HG02759 (cell line): ENCODE measurements at regions not wholly inside any gene's neighbourhood (a gene's known extent, or its start where the extent isn't known, plus 50 kb on each side); places are given as distances from the start of the nearest gene placed in this dataset.
"Not testable (repeated sequence)": the region's sequence is repeated elsewhere in the genome, so short reads cannot be mapped to it uniquely, and the experiment has no call there.

ENCODE experiments used
- ATAC-seq: cut with Tn5 transposase; IDR thresholded peaks from one replicate; pipeline ENCODE4 v1.9.1; 2021; ENCODE audit warnings: mild to moderate bottlenecking, moderate library complexity; ENCODE audit not compliant: unreplicated experiment

- ATAC-seq = no peak
These were observed 123.6 kb upstream of the ZNF608 start for GRCh38 chr5:124870070-124870469.

GRCh38 chr5:124871303-124871702 is 124.9 kb upstream of the ZNF608 start:
- no peak for ATAC-seq

DNA sequence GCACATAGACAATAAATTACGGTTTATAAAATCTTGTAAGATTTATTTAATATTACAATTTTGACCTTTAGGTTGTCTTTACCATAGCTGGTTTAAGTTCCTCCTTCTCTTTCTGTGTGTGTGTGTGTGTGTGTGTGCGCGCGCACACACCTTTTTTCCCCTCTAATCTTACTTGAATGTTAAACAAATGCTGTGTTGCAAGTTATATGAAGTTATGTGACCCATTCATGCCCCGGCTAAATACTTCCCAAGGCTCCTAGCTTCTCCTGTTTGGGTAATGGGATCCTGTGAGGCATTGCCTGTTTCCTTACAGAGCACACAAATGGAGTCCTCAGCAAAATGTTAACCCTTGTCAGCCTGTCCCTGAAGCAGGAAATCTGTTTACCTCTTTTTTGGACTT is 125.6 kb upstream of the ZNF608 start:
- no peak for ATAC-seq

DNA sequence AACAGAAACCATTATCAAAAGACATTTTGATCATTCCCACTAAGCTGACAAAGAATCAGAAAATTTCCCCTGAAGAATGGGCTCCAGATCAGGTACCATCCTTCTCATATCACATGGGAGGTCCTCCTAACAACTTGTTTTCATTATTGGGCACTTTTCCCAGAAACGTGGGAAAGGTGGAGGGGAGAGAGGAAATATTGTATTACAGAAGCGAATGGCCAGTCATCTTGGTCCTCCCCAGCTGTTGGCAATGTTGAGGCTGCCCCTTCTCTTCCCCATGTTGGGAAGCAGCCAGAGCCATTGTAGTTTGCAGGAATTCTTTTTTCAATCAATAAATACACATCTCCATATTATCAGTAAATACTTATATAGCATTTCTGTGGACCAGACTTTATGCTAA is 126.2 kb upstream of the ZNF608 start:
- ATAC-seq = no peak

GRCh38 chr5:124873188-124873587 is 126.7 kb upstream of the ZNF608 start:
- no peak for ATAC-seq

DNA sequence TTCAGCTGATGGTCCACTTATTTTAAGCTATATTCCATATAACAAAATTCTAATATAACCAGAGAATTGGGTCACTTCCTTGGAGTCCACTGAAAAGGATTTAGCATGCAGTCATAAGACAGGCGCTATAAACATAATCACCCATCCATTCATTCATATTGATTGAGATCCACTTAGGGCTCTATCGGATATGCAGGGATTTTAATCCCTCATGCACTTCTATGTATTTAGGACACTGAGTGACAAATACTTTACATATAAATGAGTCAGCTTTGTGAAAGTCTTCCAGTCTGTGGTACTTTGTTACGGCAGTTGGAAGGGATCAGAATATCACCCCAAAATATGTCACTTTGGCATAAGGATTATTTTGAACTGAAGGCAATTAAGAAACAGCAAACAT is 127.3 kb upstream of the ZNF608 start:
- ATAC-seq = no peak

GRCh38 chr5:124876566-124876965 is 130.1 kb upstream of the ZNF608 start:
- no peak for ATAC-seq

GRCh38 chr5:124876983-124877382 is 130.5 kb upstream of the ZNF608 start:
- no peak for ATAC-seq

GRCh38 chr5:124877501-124878146 is 131.2 kb upstream of the ZNF608 start:
- ATAC-seq = no peak

- ATAC-seq = no peak
These were observed 132.3 kb upstream of the ZNF608 start for GRCh38 chr5:124878583-124879342.

DNA sequence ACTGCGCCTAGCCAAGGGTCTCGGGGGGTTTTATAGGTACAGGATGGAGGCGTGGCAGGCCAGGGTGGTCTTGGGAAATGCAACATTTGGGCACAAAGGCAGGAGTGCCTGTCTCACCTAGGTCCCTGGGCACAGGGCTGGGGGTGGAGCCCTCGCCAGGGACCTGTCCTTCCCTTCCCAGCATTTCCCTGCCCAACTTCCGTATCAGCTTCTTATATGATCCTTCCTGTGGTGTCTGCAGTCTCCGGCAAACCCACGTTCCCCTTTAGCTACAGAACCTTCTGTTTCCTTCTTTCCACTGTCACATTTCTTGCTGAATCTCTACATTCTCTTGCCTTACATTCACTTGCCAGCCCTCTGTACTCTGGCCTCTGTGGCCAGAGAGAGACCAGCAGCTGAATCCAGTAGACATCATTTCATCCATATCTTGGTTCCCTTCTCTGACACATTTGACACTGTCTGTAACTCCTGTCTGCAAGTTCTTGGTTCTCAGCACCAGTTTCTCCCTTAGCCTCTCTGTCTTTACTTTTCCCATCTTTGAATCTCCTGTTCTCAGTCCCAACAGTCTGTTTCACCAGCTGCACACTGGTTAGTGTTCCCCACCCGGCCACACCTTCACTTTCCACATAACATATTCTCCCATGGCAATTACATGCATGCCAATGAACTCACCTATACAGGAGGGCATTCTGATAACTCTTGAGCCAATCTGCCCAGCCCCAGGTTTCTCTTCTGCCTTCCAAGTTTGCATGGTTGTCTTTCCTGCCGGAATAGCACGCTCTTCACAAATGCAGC is 134.7 kb upstream of the ZNF608 start:
- no peak for ATAC-seq

- ATAC-seq = no peak
These were observed 137.2 kb upstream of the ZNF608 start for GRCh38 chr5:124883681-124884080.

- no peak for ATAC-seq
These were observed 137.7 kb upstream of the ZNF608 start for GRCh38 chr5:124884114-124884513.

- no peak for ATAC-seq
These were observed 139.1 kb upstream of the ZNF608 start for GRCh38 chr5:124885490-124885889.

DNA sequence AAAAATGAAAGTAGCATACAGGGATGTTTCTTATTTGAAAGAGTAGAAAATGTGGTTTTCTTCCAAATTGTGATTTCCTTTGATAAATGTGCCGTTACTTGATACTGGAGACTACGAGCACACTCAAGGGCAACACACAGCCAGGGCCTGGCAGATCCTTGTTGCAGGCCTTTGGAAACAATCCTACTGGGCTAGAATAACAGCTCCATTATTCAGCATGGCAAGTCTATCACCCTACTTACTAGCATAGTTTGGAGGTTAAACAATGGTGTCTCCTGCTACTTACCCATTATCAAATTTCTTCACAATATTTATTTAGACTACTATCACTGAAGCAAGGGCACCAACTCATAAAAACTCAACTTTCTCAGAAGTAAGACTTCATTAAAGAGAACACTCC is 140.8 kb upstream of the ZNF608 start:
- ATAC-seq = no peak

DNA sequence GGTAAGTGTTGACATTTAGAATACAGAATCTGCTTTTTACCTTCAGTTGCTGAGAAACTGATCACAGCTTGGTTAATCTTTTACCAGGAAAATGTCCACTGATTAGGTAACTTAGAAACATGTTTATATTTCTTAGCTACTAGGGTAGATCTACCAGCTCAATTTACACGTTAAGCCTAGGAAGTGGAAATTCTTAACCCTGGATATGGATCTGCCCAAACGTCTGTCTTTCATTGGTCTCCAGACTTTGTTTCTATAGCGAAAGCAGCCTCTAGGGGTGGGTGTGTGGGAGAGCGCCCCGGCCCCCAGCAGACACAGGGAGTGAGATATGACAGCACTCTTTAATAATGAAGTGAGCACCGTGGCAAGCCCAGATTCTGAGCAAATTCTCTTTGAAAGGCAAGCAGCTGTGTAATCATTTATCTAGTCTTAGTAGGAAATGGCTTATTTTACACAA is 141.6 kb upstream of the ZNF608 start:
- ATAC-seq = no peak

DNA sequence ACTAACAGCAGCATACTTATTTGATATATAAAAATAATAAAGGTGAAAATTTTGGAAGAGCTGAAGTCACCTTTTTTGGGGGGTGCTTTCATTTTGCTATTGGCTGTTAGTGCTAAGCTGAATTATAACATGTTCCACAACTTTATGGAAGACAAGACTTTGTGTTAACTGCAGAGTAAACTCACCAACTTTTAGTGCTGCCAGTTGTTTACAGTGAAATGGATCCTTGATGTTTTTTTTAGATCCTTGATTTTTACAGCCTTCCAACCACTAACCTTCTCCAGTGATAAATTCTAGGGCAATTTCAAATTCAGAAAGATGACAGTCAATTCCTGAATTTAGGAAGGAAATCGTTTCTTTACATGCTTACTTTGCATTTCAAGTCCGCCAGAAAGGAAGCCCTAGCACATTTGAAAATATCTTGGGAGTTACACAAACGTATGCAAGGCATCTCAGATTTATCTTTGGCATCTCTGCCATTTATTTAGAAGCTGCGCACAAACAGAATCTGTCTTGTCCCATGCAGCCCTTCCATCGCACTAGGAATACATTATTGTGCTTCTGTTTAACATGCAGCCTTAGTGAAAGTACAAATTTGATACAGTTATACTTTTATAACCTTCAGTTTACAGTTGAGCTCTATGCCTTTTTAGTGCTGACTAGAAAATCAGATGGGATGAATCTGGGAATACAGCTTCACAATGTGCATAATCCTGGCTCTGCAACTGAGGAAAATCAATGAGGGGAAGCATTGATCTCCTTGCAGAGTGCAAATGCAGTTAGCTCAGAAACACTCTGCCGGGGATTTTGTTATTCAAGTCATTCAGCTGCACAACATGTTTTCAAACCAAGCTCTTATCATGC is 142.4 kb upstream of the ZNF608 start:
- ATAC-seq = no peak

- no peak for ATAC-seq
These were observed 143.0 kb upstream of the ZNF608 start for GRCh38 chr5:124889486-124889825.

DNA sequence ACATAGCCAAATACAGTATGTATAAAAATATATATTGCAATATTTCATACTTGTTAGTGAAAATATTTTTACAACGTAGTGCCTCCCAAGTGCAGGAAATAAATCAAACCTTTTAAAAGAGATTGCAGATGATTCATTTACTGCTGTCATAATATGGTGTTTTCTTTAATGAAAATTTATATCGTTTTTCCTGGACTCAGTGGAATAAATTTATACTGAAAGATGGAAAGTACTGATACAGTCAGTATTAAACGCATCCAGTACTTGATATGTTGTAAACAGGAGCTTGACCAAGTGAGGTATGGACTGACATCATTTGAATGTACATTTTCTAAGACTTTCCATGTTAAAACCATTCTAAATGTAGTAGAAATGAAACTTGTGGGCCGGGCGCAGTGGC is 143.4 kb upstream of the ZNF608 start:
- no peak for ATAC-seq

DNA sequence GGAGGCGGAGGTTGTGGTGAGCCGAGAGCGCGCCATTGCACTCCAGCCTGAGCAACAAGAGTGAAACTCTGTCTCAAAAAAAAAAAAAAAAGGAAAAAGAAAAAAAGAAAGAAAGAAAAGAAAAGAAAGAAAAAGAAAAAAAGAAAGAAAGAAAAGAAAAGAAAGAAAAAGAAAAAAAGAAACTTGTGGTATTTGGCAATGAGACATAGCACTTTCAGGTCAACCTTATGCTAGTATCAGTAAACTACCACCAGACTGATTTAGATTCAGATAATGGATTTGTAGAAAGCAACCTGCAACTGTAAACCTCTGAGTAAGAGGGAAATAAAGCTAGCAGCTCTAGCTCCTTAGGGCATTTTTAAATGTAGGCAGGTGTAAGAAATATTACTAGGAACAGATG is 144.0 kb upstream of the ZNF608 start:
- ATAC-seq = not testable (repeated sequence)

DNA sequence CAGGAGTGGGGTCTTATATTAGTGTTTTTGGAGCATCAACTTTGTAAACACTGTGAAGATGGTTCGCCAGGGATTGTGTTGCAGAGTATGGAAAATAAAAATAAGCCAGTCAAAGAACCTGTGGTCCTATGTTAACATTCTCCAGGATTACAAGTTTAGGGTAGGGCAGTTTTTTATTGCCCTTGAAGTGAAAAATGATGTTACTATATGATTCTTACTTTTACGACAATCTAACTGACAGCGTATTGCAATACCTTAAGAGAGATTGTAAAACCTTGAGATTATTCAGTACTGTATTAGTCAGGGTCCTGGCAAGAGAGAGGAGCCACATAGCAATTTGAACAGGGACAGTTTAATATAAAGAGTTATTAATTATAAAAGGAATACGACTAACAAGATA is 144.7 kb upstream of the ZNF608 start:
- ATAC-seq = no peak
